ENCODE measurements at regions not wholly inside any gene's neighbourhood (a gene's known extent, or its start where the extent isn't known, plus 50 kb on each side); places are given as distances from the start of the nearest gene placed in this dataset.

DNA sequence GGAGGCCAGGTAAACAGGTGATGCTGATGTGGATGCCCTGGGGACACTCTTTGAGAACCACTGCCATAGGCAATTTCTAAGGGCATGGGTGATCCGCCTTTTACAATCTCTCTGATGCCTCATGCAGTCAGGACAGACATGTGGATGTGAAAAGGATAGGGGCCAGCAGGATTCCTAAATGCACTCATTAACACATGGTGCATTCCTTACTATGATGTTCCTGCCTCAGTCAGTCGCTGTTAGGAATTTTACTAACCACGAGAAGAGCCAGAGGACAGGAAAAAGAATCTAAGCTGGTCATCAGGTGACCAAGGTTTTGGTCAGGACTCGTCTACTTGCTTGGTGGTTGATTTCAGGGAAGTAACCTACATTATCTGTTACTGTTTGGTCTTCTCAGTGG, 191.0 kb downstream of the ARL4C start:
- Histone ChIP-seq H3K27ac (ENCODE audit: low read depth in 1 of 2, low read length in 2 of 2) (no peak overlapping the region), H3K4me3 (replicated peaks in 1 of 3; ENCODE audit: low read depth in 2 of 3, low read length in 3 of 3) (no peak overlapping the region), H2AFZ (ENCODE audit: insufficient read depth, low read depth, low read length, poor library complexity, severe bottlenecking) (no peak overlapping the region), H3K4me2 (replicated peaks; ENCODE audit: extremely low read depth, low read length, poor library complexity, severe bottlenecking) (no peak overlapping the region), H3K36me3 (replicated peaks in 1 of 2; ENCODE audit: control insufficient read depth in 1 of 2, insufficient read depth in 2 of 2, low read length in 2 of 2) (no peaks in the 10 kb centered on the region), H3K9me3 (replicated peaks in 1 of 2; ENCODE audit: control insufficient read depth in 1 of 2, insufficient read depth in 1 of 2, low read length in 2 of 2) (peaks cover 0 to 3% of the 10 kb centered on the region in 2 donors), H3K79me2 (ENCODE audit: insufficient read depth, low read length) (no peaks in the 10 kb centered on the region), H3K27me3 (ENCODE audit: control insufficient read depth in 2 of 2, insufficient read depth in 2 of 2, low read length in 2 of 2) (peaks cover 3 to 4% of the 10 kb centered on the region in 2 donors), H3K9ac (ENCODE audit: insufficient read depth, low read length, poor library complexity, severe bottlenecking) (no peak overlapping the region), H3K4me1 (ENCODE audit: control insufficient read depth in 1 of 2, insufficient read depth in 2 of 2, low read length in 2 of 2) (peaks cover 21 to 26% of the 10 kb centered on the region in 2 donors), H4K20me1 (ENCODE audit: insufficient read depth, low read length) (no peaks in the 10 kb centered on the region)
- H3K4me1 Mint-ChIP-seq = peaks cover 35% of the 10 kb centered on the region
- H3K9me3 Mint-ChIP-seq = peaks cover 2 to 14% (median 4%) of the 10 kb centered on the region in 7 donors
- peak overlapping the region in 2 of 7 donors; percentile 27 to 68 for H3K27ac Mint-ChIP-seq
- DNase-seq = no peak
- 63% methylated on average over 2 of the region's 4 CpGs for WGBS (ENCODE audit: insufficient coverage)
- intact Hi-C loops (cut with micrococcal nuclease) = loop anchor here in 1 of 2 donors (5.0 kb wide), 2 partner anchors 121 to 191 kb away; partner anchors contain the start of gene ARL4C
- TF ChIP-seq, protein P1, sequence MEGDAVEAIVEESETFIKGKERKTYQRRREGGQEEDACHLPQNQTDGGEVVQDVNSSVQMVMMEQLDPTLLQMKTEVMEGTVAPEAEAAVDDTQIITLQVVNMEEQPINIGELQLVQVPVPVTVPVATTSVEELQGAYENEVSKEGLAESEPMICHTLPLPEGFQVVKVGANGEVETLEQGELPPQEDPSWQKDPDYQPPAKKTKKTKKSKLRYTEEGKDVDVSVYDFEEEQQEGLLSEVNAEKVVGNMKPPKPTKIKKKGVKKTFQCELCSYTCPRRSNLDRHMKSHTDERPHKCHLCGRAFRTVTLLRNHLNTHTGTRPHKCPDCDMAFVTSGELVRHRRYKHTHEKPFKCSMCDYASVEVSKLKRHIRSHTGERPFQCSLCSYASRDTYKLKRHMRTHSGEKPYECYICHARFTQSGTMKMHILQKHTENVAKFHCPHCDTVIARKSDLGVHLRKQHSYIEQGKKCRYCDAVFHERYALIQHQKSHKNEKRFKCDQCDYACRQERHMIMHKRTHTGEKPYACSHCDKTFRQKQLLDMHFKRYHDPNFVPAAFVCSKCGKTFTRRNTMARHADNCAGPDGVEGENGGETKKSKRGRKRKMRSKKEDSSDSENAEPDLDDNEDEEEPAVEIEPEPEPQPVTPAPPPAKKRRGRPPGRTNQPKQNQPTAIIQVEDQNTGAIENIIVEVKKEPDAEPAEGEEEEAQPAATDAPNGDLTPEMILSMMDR (IDR thresholded peaks at IDR 0.05) = no peak
- no peak overlapping the region for H3K4me3 Mint-ChIP-seq
- H3K36me3 Mint-ChIP-seq = peaks cover 5% of the 10 kb centered on the region in 2 donors
- H3K27me3 Mint-ChIP-seq (ENCODE audit: low read depth in 3 of 3) = peaks cover 7 to 12% (median 11%) of the 10 kb centered on the region in 3 donors

- intact Hi-C loops (cut with micrococcal nuclease) = loop anchor here in 1 of 2 donors (5.0 kb wide), 2 partner anchors 122 to 192 kb away; partner anchors contain the start of gene ARL4C
- no peak overlapping the region for H3K4me3 ChIP-seq (replicated peaks in 1 of 3; ENCODE audit: low read depth in 2 of 3, low read length in 3 of 3)
- H3K36me3 Mint-ChIP-seq = peaks cover 5% of the 10 kb centered on the region in 2 donors
- peaks cover 21 to 26% of the 10 kb centered on the region in 2 donors for H3K4me1 ChIP-seq (ENCODE audit: control insufficient read depth in 1 of 2, insufficient read depth in 2 of 2, low read length in 2 of 2)
- peaks cover 3 to 4% of the 10 kb centered on the region in 2 donors for H3K27me3 ChIP-seq (ENCODE audit: control insufficient read depth in 2 of 2, insufficient read depth in 2 of 2, low read length in 2 of 2)
- peaks cover 2 to 14% (median 4%) of the 10 kb centered on the region in 7 donors for H3K9me3 Mint-ChIP-seq
- peaks cover 0 to 3% of the 10 kb centered on the region in 2 donors for H3K9me3 ChIP-seq (replicated peaks in 1 of 2; ENCODE audit: control insufficient read depth in 1 of 2, insufficient read depth in 1 of 2, low read length in 2 of 2)
- 67% methylated on average over 2 of the region's 5 CpGs for WGBS (ENCODE audit: insufficient coverage)
- H3K36me3 ChIP-seq (replicated peaks in 1 of 2; ENCODE audit: control insufficient read depth in 1 of 2, insufficient read depth in 2 of 2, low read length in 2 of 2) = no peaks in the 10 kb centered on the region
- TF ChIP-seq, protein P1 (IDR thresholded peaks at IDR 0.05) = no peak
- no peaks in the 10 kb centered on the region for H3K79me2 ChIP-seq (ENCODE audit: insufficient read depth, low read length)
- H3K27ac Mint-ChIP-seq = no peak overlapping the region
- H3K4me1 Mint-ChIP-seq = peaks cover 35% of the 10 kb centered on the region
- no peak overlapping the region for H3K4me2 ChIP-seq (replicated peaks; ENCODE audit: extremely low read depth, low read length, poor library complexity, severe bottlenecking)
- H3K27ac ChIP-seq (ENCODE audit: low read depth in 1 of 2, low read length in 2 of 2) = no peak overlapping the region
- H4K20me1 ChIP-seq (ENCODE audit: insufficient read depth, low read length) = no peaks in the 10 kb centered on the region
- H3K4me3 Mint-ChIP-seq = no peak overlapping the region
- DNase-seq = no peak
- H3K27me3 Mint-ChIP-seq (ENCODE audit: low read depth in 3 of 3) = peaks cover 7 to 14% (median 11%) of the 10 kb centered on the region in 3 donors
- no peak overlapping the region for H2AFZ ChIP-seq (ENCODE audit: insufficient read depth, low read depth, low read length, poor library complexity, severe bottlenecking)
- H3K9ac ChIP-seq (ENCODE audit: insufficient read depth, low read length, poor library complexity, severe bottlenecking) = no peak overlapping the region
These were observed 191.9 kb downstream of the ARL4C start for GRCh38 chr2:234304950-234305349.
